ENCODE measurements at regions not wholly inside any gene's neighbourhood (a gene's known extent, or its start where the extent isn't known, plus 50 kb on each side); places are given as distances from the start of the nearest gene placed in this dataset.

GRCh38 chr6:50353603-50354002, 303.9 kb upstream of the DEFB112 start:
- no peak overlapping the region for H3K4me3 ChIP-seq (ENCODE audit: low read depth, low read length)
- CTCF ChIA-PET, result no interaction called here
- POLR2A ChIA-PET, result no interaction called here
- TF ChIP-seq CTCF (IDR thresholded peaks at IDR 0.05; ENCODE audit: insufficient read depth, low read length, missing control alignments), result no peak
- DNase-seq (ENCODE audit: low read depth, low spot score), result no peak

- no peak for TF ChIP-seq CTCF (IDR thresholded peaks at IDR 0.05; ENCODE audit: insufficient read depth, low read length, missing control alignments)
- DNase-seq (ENCODE audit: low read depth, low spot score), result no peak
- ChIA-PET CTCF (no interaction called here), POLR2A (no interaction called here)
- no peak overlapping the region for H3K4me3 ChIP-seq (ENCODE audit: low read depth, low read length)
Observed at GRCh38 chr6:50358113-50358512, 308.4 kb upstream of the DEFB112 start.

- CTCF ChIA-PET, result no interaction called here
- no peak for DNase-seq (ENCODE audit: low read depth, low spot score)
- TF ChIP-seq CTCF (IDR thresholded peaks at IDR 0.05; ENCODE audit: insufficient read depth, low read length, missing control alignments), result no peak
- POLR2A ChIA-PET, result no interaction called here
- no peak overlapping the region for H3K4me3 ChIP-seq (ENCODE audit: low read depth, low read length)
Observed at GRCh38 chr6:50361641-50362331, 312.1 kb upstream of the DEFB112 start.

- CTCF ChIA-PET, result no interaction called here
- no peak for TF ChIP-seq CTCF (IDR thresholded peaks at IDR 0.05; ENCODE audit: insufficient read depth, low read length, missing control alignments)
Observed at GRCh38 chr6:50362706-50363105, 313.0 kb upstream of the DEFB112 start.

GRCh38 chr6:50369996-50370395, 320.3 kb upstream of the DEFB112 start:
- CTCF ChIA-PET, result no interaction called here
- POLR2A ChIA-PET, result no interaction called here
- no peak overlapping the region for H3K4me3 ChIP-seq (ENCODE audit: low read depth, low read length)
- TF ChIP-seq CTCF (IDR thresholded peaks at IDR 0.05; ENCODE audit: insufficient read depth, low read length, missing control alignments), result no peak
- no peak for DNase-seq (ENCODE audit: low read depth, low spot score)

More at GRCh38 chr6:50362706-50363105, 313.0 kb upstream of the DEFB112 start:
- no peak for DNase-seq (ENCODE audit: low read depth, low spot score)
- POLR2A ChIA-PET, result no interaction called here
- no peak overlapping the region for H3K4me3 ChIP-seq (ENCODE audit: low read depth, low read length)

- no peak overlapping the region for H3K4me3 ChIP-seq (ENCODE audit: low read depth, low read length)
- ChIA-PET CTCF (no interaction called here), POLR2A (no interaction called here)
- DNase-seq (ENCODE audit: low read depth, low spot score), result no peak
- TF ChIP-seq CTCF (IDR thresholded peaks at IDR 0.05; ENCODE audit: insufficient read depth, low read length, missing control alignments), result no peak
Observed at GRCh38 chr6:50380406-50381098, 330.8 kb upstream of the DEFB112 start.
